Gastroesophageal sphincter (tissue), 2 donors: ENCODE measurements at regions not wholly inside any gene's neighbourhood (a gene's known extent, or its start where the extent isn't known, plus 50 kb on each side); places are given as distances from the start of the nearest gene placed in this dataset.

Source experiments
- EP300 ChIP-seq: sonication (generic); formaldehyde crosslinking; IDR thresholded peaks from one replicate; pipeline ENCODE4 v1.6.1; 2017; ENCODE audit warnings: antibody characterized with exemption, mild to moderate bottlenecking
- POLR2A ChIP-seq, 2 donors: fragments of 450-650 bp; IDR thresholded peaks; one replicate each; pipeline ENCODE4 v1.6.1; 2017; ENCODE audit warnings: antibody characterized with exemption in 2 of 2, mild to moderate bottlenecking in 2 of 2, moderate library complexity in 1 of 2
- POLR2AphosphoS5 ChIP-seq: sonication (generic); formaldehyde crosslinking; IDR thresholded peaks from one replicate; pipeline ENCODE4 v1.6.1; 2017; ENCODE audit warnings: antibody characterized with exemption

DNA sequence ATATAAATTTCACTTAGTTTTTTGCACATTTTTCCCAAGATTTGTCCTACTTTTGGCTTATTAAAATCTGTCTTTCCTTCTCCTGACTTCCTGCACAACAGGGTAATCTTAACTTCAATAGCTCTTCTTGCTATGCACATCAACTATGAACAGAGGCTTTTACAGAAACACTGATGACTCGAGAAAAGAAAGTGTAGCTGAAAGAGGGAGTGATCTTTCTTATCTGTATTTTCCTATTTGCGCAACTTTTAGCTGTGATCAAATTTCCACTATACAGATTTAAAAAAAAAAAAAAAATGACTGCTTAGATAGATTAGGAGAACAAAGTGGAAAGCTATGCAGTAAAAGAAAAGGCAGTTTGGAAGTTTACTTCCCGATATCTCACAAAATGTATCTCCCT, 406.9 kb downstream of the LIG4 start:
- TF ChIP-seq POLR2A (IDR thresholded peaks at IDR 0.05) (no peak), POLR2AphosphoS5 (no peak), EP300 (no peak)
